GM19372 (cell line): ENCODE measurements at regions not wholly inside any gene's neighbourhood (a gene's known extent, or its start where the extent isn't known, plus 50 kb on each side); places are given as distances from the start of the nearest gene placed in this dataset.
"Not testable (repeated sequence)": the region's sequence is repeated elsewhere in the genome, so short reads cannot be mapped to it uniquely, and the experiment has no call there.

Source experiments
- ATAC-seq: cut with Tn5 transposase; IDR thresholded peaks from one replicate; pipeline ENCODE4 v1.9.1; 2021; ENCODE audit warnings: mild to moderate bottlenecking, low read depth, moderate library complexity; ENCODE audit not compliant: unreplicated experiment

GRCh38 chrX:10676235-10676957 is 56.0 kb upstream of the MID1 start:
- ATAC-seq: no peak

DNA sequence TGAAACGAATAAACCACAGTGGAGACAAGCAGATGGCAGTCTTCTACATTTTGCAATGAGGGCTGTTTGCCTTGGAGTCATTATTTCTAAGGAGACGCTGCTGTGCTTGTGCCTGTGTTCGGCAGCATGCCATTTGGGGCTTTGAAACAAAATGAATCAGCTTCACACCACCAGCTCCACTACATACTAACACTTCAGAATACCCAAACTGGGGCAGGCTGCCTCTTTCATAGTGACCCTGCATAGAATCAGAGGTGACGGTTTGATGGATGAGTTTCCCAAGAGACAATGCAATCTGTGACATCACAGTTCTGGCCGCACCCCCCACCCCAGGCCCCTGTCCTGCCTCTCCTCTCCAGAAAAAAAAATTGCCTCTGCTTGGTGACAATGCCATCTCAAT is 57.1 kb upstream of the MID1 start:
- ATAC-seq: no peak

DNA sequence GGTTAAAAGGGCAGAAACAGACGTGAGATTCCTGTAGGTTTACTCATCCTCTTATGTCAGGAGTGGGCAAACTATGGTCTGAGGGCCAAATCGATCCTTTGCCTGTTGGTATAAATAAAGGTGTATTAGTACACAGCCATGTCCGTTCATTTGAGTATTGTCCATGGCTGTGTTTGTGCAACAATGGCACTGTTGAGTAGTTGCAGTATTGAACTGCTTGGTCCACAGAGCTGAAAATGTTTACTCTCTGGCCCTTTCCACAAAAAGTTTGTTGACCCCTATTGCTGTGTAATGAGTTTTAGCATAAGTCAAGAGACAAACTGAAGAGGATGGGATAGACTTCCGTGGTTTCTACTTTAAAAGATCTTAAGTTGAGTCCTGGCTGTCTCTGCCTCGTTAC is 59.0 kb upstream of the MID1 start:
- no peak for ATAC-seq

DNA sequence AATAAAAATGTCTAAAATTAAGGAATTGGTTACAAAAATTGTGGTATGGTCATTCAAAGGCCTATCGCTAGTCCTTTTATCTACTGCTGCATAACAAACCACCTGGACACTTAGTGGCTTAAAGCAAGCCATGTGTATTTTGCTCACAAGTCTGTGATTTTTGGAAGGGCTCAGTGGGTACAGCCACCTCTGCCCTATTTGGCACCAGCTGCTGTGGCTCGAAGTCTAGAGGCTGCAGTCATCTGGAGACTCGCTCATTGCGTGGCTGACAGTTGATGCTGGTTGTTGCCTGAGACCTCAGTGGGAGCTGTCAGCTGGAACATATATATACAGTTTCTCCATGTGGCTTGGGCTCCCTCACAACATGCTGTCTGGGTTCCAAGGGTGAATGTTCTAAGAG is 60.8 kb upstream of the MID1 start:
- no peak for ATAC-seq

GRCh38 chrX:10683631-10684030 is 63.2 kb upstream of the MID1 start:
- not testable (repeated sequence) for ATAC-seq

- ATAC-seq: no peak
These were observed 65.7 kb upstream of the MID1 start for GRCh38 chrX:10685923-10686595.

GRCh38 chrX:10691751-10692150 is 71.4 kb upstream of the MID1 start:
- ATAC-seq: not testable (repeated sequence)

DNA sequence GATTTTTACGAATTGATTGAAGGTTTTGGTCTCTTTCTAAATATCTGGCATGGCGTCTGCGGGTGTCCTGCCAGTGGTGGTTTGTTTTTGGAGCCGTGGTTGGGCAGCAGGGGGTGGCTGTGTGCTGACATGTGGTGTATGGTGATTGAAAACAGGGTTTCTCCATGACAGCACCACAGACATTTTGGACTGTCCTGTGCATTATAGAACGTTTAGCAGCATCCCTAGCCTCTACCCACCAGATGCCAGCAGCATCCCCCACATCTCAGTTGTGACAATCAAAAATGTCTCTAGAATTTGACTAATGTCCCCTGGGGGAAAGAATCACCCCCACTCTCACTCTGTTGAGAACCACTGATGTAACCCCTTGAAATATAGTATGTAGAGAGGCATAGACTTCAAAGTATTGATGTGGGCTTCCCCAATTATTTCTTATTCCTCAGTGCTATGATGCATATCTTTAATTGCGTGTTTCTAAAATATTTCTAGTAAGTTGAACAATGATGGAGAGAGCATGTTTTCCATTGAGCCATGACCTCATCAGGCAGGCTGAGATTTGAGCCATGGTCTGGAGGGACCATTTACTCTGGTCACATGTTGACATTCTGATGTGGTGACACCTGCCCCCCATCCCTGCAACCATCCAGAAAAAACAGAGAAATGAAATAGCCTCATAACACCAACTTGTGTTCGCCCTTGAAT is 77.4 kb upstream of the MID1 start:
- no peak for ATAC-seq

DNA sequence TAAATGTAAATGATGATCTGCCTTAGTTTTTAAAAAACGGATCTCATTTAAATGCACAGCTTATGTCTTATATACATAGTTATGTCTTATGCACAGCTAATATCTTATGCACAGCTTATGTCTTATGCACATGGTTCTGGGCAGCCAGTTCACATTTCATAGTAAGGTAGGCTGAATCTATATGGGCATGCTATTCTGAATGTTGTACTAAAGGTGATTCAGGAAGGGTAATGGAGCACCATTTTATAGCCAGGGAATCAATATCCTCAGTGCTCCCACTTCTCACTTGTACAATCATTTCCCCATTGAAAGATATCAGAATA is 77.9 kb upstream of the MID1 start:
- ATAC-seq: no peak

DNA sequence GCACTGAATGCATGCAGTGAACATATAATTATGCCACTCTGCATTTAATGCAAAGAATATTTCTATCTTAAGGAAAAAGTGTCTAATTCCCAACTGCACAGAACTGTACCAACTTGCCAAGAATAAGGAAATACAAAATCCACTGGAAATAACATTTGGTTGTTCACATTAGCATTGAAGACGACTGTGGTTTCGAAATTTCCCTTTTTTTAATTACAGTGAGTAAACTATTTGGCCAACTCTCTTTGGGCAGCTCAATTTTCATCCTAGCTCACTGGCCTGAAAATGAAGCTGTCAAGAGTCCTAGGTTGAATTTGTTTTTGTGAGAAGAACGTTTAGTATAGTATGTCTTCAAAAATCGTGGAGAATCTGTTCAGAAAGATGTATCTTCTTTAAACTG is 81.6 kb upstream of the MID1 start:
- ATAC-seq: no peak

GRCh38 chrX:10706342-10706741 is 86.0 kb upstream of the MID1 start:
- ATAC-seq: not testable (repeated sequence)

GRCh38 chrX:10707773-10708172 is 87.4 kb upstream of the MID1 start:
- ATAC-seq: no peak

- ATAC-seq: no peak
These were observed 88.9 kb upstream of the MID1 start for GRCh38 chrX:10709276-10709675.

DNA sequence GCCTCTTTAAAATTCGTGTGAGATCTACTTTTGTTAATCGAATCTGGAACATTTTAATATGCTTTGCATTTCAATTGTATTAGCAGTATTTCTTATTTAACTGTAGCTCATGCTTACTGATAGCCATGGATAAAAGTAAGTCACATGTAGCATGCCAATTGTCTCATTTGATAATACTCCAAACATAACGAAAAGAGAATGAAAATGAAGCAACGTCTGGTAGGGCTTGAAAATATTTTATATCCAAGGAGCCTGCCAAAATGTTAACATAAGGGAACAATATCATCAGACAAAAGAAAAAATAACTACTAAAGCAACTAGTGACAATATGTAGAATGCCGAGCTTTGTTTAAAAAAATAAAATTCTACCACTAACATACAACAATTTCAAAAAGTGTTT is 94.1 kb upstream of the MID1 start:
- no peak for ATAC-seq

- ATAC-seq: no peak
These were observed 102.5 kb upstream of the MID1 start for GRCh38 chrX:10722851-10723250.

DNA sequence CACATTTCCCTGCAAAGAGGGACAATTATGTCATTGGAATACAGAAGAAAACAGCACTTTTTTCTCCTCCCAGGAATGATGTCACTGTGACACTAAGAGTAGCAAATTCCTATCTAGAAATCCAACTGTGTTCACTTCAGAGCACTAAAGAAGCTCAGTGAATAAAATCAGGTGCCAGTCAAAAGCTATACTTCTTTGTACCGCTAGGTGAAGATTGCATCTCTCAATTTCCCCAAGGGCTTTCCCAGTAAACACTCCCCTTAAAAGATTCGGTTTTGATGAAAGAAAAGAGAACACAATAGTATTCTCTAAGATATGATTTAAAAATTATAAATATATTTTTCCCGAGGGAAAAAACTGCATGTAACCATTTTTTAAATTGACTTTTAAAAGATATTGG is 104.7 kb upstream of the MID1 start:
- ATAC-seq: no peak

DNA sequence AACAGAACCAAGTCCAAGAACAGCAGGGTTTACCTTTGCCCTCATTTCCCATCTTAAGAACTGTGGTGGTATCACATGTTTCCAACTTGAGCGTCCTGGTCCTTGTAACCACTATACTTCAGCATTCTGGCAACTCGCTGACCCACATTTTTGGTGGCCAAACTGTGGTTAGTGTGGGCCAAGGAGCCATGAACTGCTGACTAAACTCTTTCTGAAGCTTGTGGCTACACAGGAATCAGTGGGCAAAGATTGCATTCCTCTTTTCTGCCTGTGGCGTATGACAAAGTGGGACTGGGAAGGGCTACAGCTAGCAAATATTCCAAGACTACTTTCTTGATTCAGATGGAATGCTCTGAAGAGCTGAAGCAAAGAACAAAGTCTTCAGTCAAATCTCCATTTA is 106.3 kb upstream of the MID1 start:
- ATAC-seq: no peak

- ATAC-seq: no peak
These were observed 108.5 kb upstream of the MID1 start for GRCh38 chrX:10728806-10729389.

DNA sequence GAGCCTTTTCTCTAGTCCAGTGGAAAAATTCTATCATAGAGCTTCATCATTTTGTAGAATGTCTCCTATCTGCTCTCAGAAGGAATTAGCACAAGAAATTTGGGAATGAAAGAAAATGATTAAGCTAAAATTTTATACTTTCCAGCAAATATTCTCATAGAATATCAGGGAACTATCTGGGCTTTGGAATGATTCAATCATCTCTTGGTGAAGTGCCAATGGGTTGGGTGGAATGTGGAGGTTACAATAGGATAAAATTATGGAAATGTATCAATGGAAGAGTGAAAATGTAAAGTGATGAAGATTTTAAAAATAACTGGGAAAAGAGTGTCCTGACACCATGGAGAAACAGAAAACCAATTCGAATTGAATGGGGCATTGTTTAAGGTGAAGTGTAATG is 119.0 kb upstream of the MID1 start:
- ATAC-seq: no peak

DNA sequence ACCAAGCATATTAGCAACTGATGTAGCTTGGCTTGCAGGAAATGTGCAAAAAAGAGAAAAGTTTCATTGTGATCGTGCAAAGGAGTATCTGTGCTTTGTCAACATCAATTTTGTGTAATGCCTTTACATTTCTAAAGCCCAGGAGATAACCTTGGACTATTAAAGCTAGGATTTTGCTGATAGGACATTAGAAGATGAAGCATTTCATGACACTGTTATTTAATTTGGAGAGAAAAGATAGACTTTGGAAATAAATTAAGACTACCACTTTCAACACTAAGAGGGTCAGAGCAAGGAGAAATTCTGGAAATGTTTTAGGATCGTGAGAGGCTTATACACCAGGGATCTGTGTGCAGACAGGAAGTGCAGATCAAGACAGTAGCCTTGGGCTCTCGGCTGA is 120.6 kb upstream of the MID1 start:
- ATAC-seq: no peak

- no peak for ATAC-seq
These were observed 121.2 kb upstream of the MID1 start for GRCh38 chrX:10741550-10741949.

DNA sequence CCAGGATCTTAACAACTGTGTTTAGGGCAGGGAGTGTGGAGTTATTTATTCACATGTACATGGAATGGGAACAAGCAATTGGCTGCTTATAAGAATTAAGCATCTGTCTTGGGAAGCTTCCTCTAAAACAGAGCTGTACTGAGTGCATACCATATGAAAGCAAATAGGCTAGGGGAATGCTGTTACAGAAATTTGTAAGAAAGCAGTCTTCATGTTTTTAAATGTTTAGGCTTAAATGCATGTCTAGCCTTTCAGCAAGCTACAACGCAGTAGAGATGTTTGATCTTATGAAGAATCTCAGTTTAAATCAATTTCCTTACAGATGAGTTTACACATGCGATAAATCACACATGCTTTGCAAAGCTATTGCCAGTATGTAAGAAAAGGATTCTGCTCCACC is 123.1 kb upstream of the MID1 start:
- ATAC-seq: no peak
